ENCODE measurements at regions not wholly inside any gene's neighbourhood (a gene's known extent, or its start where the extent isn't known, plus 50 kb on each side); places are given as distances from the start of the nearest gene placed in this dataset.
A peak's percentile ranks its signal among the peaks of the same experiment; 100 is the strongest.

DNA sequence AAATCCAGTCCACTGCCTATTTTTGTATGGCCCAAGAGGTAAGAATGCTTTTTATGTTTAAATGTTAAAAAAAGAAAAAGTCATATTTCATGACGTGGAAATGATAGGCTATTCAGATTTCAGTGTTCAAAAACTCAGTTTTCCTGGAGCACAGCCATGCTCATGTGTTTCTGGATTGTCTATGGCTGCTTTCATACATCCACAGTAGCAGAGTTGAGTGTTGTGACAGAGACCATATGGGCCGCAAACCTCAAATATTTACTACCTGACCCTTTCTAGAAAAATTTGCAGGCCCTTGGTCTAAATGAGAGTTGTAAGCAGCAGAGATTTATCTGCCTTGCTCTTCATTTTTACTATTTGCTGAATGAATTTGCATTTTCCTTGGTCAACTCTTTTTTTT is 264.1 kb downstream of the CBLN1 start:
- no peak overlapping the region for H3K27ac Mint-ChIP-seq (ENCODE audit: unreplicated experiment)
- DNase-seq (ENCODE audit: extremely low spot score, unreplicated experiment) = no peak
- no peaks in the 10 kb centered on the region for H3K27me3 Mint-ChIP-seq (ENCODE audit: unreplicated experiment)
- no peak overlapping the region for H3K4me3 Mint-ChIP-seq (ENCODE audit: unreplicated experiment)
- H3K36me3 Mint-ChIP-seq (ENCODE audit: unreplicated experiment) = no peaks in the 10 kb centered on the region
- TF ChIP-seq, protein P1, sequence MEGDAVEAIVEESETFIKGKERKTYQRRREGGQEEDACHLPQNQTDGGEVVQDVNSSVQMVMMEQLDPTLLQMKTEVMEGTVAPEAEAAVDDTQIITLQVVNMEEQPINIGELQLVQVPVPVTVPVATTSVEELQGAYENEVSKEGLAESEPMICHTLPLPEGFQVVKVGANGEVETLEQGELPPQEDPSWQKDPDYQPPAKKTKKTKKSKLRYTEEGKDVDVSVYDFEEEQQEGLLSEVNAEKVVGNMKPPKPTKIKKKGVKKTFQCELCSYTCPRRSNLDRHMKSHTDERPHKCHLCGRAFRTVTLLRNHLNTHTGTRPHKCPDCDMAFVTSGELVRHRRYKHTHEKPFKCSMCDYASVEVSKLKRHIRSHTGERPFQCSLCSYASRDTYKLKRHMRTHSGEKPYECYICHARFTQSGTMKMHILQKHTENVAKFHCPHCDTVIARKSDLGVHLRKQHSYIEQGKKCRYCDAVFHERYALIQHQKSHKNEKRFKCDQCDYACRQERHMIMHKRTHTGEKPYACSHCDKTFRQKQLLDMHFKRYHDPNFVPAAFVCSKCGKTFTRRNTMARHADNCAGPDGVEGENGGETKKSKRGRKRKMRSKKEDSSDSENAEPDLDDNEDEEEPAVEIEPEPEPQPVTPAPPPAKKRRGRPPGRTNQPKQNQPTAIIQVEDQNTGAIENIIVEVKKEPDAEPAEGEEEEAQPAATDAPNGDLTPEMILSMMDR (IDR thresholded peaks at IDR 0.05) = no peak
- H3K9me3 Mint-ChIP-seq (ENCODE audit: unreplicated experiment) = peaks cover 5% of the 10 kb centered on the region
- no peaks in the 10 kb centered on the region for H3K4me1 Mint-ChIP-seq (ENCODE audit: unreplicated experiment)

DNA sequence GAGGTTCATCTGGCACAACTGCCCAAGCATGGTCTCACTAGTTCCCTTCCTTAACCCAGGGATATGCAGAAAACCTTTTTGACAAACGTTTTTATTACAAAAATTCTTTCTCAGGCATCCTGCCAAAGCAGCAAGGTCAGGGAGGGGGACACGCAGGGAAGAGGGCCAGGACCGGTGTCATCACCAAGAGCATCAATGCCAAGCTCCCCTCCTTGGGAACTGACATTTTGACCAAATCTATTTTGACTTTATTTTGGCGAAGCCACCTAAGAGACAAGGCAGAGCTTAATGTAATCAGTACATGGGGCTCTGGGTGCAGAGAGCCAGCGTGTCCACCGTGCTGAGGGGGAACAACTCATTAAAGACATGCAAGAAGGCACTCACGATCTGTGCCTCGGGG is 265.2 kb downstream of the CBLN1 start:
- Mint-ChIP-seq H3K36me3 (ENCODE audit: unreplicated experiment) (no peaks in the 10 kb centered on the region), H3K9me3 (ENCODE audit: unreplicated experiment) (peaks cover 5% of the 10 kb centered on the region), H3K4me3 (ENCODE audit: unreplicated experiment) (no peak overlapping the region), H3K27ac (ENCODE audit: unreplicated experiment) (no peak overlapping the region), H3K27me3 (ENCODE audit: unreplicated experiment) (no peaks in the 10 kb centered on the region), H3K4me1 (ENCODE audit: unreplicated experiment) (no peaks in the 10 kb centered on the region)
- TF ChIP-seq, protein P1 (IDR thresholded peaks at IDR 0.05) = no peak
- DNase-seq (ENCODE audit: extremely low spot score, unreplicated experiment) = no peak

DNA sequence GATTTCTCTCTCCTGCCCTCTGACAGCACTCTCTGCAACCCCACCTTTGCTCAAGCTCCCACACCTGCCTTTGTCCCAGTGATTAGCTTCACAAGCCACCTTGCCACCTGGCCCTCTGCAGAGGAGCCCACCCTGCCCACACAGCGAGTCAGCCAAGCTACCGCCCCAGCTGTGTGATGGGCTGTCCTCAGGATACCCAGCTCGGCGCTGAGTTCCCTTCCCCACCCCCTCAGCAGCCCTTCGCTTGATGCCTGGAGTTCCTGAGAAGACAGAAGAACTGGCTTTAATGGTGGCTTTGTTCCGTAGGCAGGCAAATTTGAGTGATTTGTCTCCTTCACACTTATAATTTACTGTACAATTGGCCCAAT is 266.4 kb downstream of the CBLN1 start:
- H3K9me3 Mint-ChIP-seq (ENCODE audit: unreplicated experiment) = peaks cover 5% of the 10 kb centered on the region
- H3K36me3 Mint-ChIP-seq (ENCODE audit: unreplicated experiment) = no peaks in the 10 kb centered on the region
- no peak overlapping the region for H3K27ac Mint-ChIP-seq (ENCODE audit: unreplicated experiment)
- H3K4me3 Mint-ChIP-seq (ENCODE audit: unreplicated experiment) = no peak overlapping the region
- TF ChIP-seq, protein P1 (IDR thresholded peaks at IDR 0.05) = no peak
- H3K4me1 Mint-ChIP-seq (ENCODE audit: unreplicated experiment) = no peaks in the 10 kb centered on the region
- peak; percentile 71 for DNase-seq (ENCODE audit: extremely low spot score, unreplicated experiment)
- H3K27me3 Mint-ChIP-seq (ENCODE audit: unreplicated experiment) = no peaks in the 10 kb centered on the region

DNA sequence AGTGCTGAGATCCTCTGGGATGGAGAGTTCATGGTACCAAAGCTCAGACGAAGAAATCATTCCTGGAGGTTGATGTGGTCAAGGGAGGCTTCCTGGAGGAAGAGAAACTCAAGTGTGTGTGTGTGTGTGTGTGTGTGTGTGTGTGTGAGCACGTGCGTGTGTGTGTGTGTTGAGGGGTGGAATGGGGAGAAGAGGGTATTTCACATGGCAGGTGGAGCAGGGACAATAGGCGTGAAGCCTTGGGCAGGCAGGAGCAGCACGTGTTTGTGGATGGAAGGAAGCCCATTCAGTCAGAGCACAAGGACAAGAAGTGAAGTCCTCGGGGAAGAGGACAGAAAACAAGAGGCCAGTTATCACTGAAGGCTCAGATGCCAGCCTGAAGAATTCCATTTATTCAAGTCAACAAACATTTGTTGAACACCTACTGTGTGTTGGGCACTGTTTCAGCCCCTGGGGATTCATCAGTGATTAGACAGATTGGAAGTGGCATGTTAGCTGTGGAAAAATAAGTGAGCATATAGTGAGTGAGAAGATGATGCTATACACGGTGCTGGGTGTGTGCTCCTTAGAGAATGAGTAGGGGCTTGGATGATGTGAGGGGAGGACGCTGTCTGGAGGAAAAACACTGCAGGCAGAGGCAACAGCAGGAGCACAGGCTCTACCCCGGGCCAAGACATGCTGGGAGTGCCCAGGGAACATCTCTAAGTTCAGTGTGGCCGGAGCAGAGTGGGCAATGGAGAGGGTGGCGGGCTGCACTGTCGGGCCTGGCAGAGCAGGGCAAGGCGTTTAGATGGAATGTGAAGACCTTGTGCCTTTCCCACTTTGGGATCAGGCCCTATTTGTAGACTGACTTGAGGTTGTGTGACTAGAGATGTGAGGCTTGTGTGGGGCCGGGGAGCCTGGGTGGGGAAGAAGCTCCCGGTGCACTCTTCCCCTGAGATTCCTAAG is 267.1 kb downstream of the CBLN1 start:
- no peaks in the 10 kb centered on the region for H3K36me3 Mint-ChIP-seq (ENCODE audit: unreplicated experiment)
- DNase-seq (ENCODE audit: extremely low spot score, unreplicated experiment) = peak; percentile 63
- H3K27ac Mint-ChIP-seq (ENCODE audit: unreplicated experiment) = no peak overlapping the region
- no peaks in the 10 kb centered on the region for H3K4me1 Mint-ChIP-seq (ENCODE audit: unreplicated experiment)
- TF ChIP-seq, protein P1 (IDR thresholded peaks at IDR 0.05) = no peak
- no peaks in the 10 kb centered on the region for H3K27me3 Mint-ChIP-seq (ENCODE audit: unreplicated experiment)
- H3K9me3 Mint-ChIP-seq (ENCODE audit: unreplicated experiment) = peaks cover 9% of the 10 kb centered on the region
- no peak overlapping the region for H3K4me3 Mint-ChIP-seq (ENCODE audit: unreplicated experiment)

DNA sequence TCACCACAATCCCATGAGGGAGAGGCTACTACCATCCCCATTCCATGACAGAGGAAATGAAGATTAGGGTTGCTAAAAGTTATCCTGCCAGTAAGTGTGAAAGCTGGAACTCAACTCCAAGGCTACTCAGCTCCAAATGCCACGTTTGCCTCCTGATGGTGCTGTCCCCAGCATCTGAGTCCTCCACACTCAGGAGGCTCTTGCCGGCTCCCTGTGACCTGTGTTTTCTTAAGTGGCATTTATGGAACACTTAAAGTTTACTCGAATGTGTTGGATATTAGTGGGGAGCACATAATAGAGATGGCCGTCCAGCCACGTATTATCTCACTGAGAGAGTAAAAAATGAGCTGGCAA is 267.9 kb downstream of the CBLN1 start:
- Mint-ChIP-seq H3K27me3 (ENCODE audit: unreplicated experiment) (no peaks in the 10 kb centered on the region), H3K9me3 (ENCODE audit: unreplicated experiment) (peaks cover 13% of the 10 kb centered on the region), H3K4me1 (ENCODE audit: unreplicated experiment) (no peaks in the 10 kb centered on the region), H3K27ac (ENCODE audit: unreplicated experiment) (no peak overlapping the region), H3K4me3 (ENCODE audit: unreplicated experiment) (no peak overlapping the region), H3K36me3 (ENCODE audit: unreplicated experiment) (no peaks in the 10 kb centered on the region)
- DNase-seq (ENCODE audit: extremely low spot score, unreplicated experiment) = no peak
- TF ChIP-seq, protein P1 (IDR thresholded peaks at IDR 0.05) = no peak

All from osteocyte (in vitro differentiated cells).